A673 (cell line): ENCODE measurements at regions not wholly inside any gene's neighbourhood (a gene's known extent, or its start where the extent isn't known, plus 50 kb on each side); places are given as distances from the start of the nearest gene placed in this dataset.

ENCODE experiments used
- BruUV-seq: library from RNA; stranded (reverse); fragments of 400-500 nt; replicated peaks from 2 replicates; lab custom pipeline; 2021; lab: Mats Ljungman, UMichigan
- CTCF ChIA-PET: fragments of 300-600 bp; sonication (Branson Sonifier 250); formaldehyde crosslinking; loops from one replicate; lab custom pipeline; 2022; ENCODE audit warnings: antibody characterized with exemption; lab: Charles Lee
- POLR2A ChIA-PET: fragments of 300-600 bp; sonication (Branson Sonifier 250); formaldehyde crosslinking; loops from one replicate; lab custom pipeline; 2022; ENCODE audit warnings: antibody characterized with exemption; ENCODE audit not compliant: low non-redundant PET; lab: Charles Lee
- DNase-seq: peaks from one replicate; pipeline ENCODE4 v3.0.0-alpha.2; 2015; ENCODE audit warnings: low spot score
- H3K27ac ChIP-seq: fragments of 200-600 bp; sonication (generic); 2 replicates; pipeline ENCODE4 v1.5.1; 2016; ENCODE audit warnings: mixed run types, low read depth, mild to moderate bottlenecking, mixed read lengths, antibody characterized with exemption, low read length; ENCODE audit not compliant: poor library complexity, severe bottlenecking
- H3K27me3 ChIP-seq: fragments of 200-600 bp; sonication (generic); replicated peaks from 2 replicates; pipeline ENCODE4 v1.6.1; 2017; ENCODE audit warnings: mixed run types, low read depth, mild to moderate bottlenecking, mixed read lengths, antibody characterized with exemption, low read length; ENCODE audit not compliant: insufficient read depth, poor library complexity
- H3K36me3 ChIP-seq: fragments of 200-600 bp; sonication (generic); 2 replicates; pipeline ENCODE4 v1.6.1; 2016; ENCODE audit warnings: mixed run types, mild to moderate bottlenecking, mixed read lengths, antibody characterized with exemption, low read length; ENCODE audit not compliant: insufficient read depth, poor library complexity, severe bottlenecking
- H3K4me1 ChIP-seq: fragments of 200-600 bp; sonication (generic); 2 replicates; pipeline ENCODE4 v1.6.1; 2017; ENCODE audit warnings: mixed run types, mild to moderate bottlenecking, mixed read lengths, antibody characterized with exemption, low read length; ENCODE audit not compliant: insufficient read depth, poor library complexity, severe bottlenecking
- H3K4me3 ChIP-seq: fragments of 200-600 bp; sonication (generic); 2 replicates; pipeline ENCODE4 v1.5.1; 2016; ENCODE audit warnings: low read depth, mixed run types, mild to moderate bottlenecking, mixed read lengths, low read length; ENCODE audit not compliant: poor library complexity, severe bottlenecking
- H3K9me3 ChIP-seq: fragments of 200-600 bp; sonication (generic); 2 replicates; pipeline ENCODE4 v1.6.1; 2016; ENCODE audit warnings: mixed run types, low read depth, mild to moderate bottlenecking, mixed read lengths, antibody characterized with exemption, low read length; ENCODE audit not compliant: poor library complexity, severe bottlenecking
- CTCF ChIP-seq: fragments of 300-800, 200-600 bp; sonication (generic); conservative IDR thresholded peaks from 2 replicates; pipeline ENCODE4 v1.5.1; 2017; ENCODE audit warnings: low read depth, mild to moderate bottlenecking, antibody characterized with exemption, low read length, moderate library complexity, mixed read lengths
- EZH2 ChIP-seq: fragments of 200-600 bp; sonication (generic); IDR thresholded peaks from 2 replicates; pipeline ENCODE4 v1.6.1; 2017; ENCODE audit warnings: borderline replicate concordance, low read depth, mild to moderate bottlenecking, mixed read lengths, antibody characterized with exemption, low read length; ENCODE audit not compliant: poor library complexity, severe bottlenecking
- intact Hi-C: fragments of 100-400 bp; cut with micrococcal nuclease; formaldehyde crosslinking; loops from one replicate; pipeline ENCODE4 v1.10.0; 2022; ENCODE audit not compliant: unreplicated experiment

GRCh38 chr2:151103551-151103950, 158.1 kb downstream of the RBM43 start:
- Histone ChIP-seq H3K36me3 (no peaks in the 10 kb centered on the region), H3K4me1 (no peaks in the 10 kb centered on the region), H3K27ac (no peak overlapping the region), H3K9me3 (no peaks in the 10 kb centered on the region), H3K27me3 (no peaks in the 10 kb centered on the region), H3K4me3 (no peak overlapping the region)
- ChIA-PET CTCF (no interaction called here), POLR2A (no interaction called here)
- TF ChIP-seq CTCF, result no peak
- no peak for TF ChIP-seq EZH2
- intact Hi-C loops, result no loop called here
- no peak for DNase-seq
- BruUV-seq, result no TSS peak

- Histone ChIP-seq H3K4me3 (no peak overlapping the region), H3K4me1 (peaks cover 3% of the 10 kb centered on the region), H3K27me3 (no peaks in the 10 kb centered on the region), H3K9me3 (no peaks in the 10 kb centered on the region), H3K27ac (no peak overlapping the region), H3K36me3 (no peaks in the 10 kb centered on the region)
- TF ChIP-seq EZH2, result no peak
- ChIA-PET POLR2A (no interaction called here), CTCF (interaction anchor here (0.6 kb wide), 1 partner anchor 308 kb away, joined by 5 read pairs; no protein-coding TSS in a partner anchor)
- no peak for DNase-seq
- no TSS peak for BruUV-seq
- intact Hi-C loops, result no loop called here
These were observed 159.4 kb downstream of the RBM43 start for GRCh38 chr2:151102226-151102625.

- POLR2A ChIA-PET, result no interaction called here
- Histone ChIP-seq H3K27me3 (no peaks in the 10 kb centered on the region), H3K4me3 (no peak overlapping the region), H3K4me1 (peaks cover 8% of the 10 kb centered on the region), H3K27ac (no peak overlapping the region), H3K9me3 (no peaks in the 10 kb centered on the region), H3K36me3 (no peaks in the 10 kb centered on the region)
- BruUV-seq, result no TSS peak
- no peak for DNase-seq
- TF ChIP-seq CTCF (no peak), EZH2 (no peak)
- intact Hi-C loops, result no loop called here
- CTCF ChIA-PET, result no interaction called here
These were observed 162.8 kb downstream of the RBM43 start for GRCh38 chr2:151098841-151099240.

- intact Hi-C loops, result no loop called here
- H3K36me3 ChIP-seq, result no peaks in the 10 kb centered on the region
- no peak overlapping the region for H3K27ac ChIP-seq
- POLR2A ChIA-PET, result no interaction called here
- no peaks in the 10 kb centered on the region for H3K27me3 ChIP-seq
- CTCF ChIA-PET, result no interaction called here
- no peak for TF ChIP-seq CTCF
- TF ChIP-seq EZH2, result no peak
- no TSS peak for BruUV-seq
- H3K4me3 ChIP-seq, result no peak overlapping the region
- peaks cover 8% of the 10 kb centered on the region for H3K4me1 ChIP-seq
- H3K9me3 ChIP-seq, result no peaks in the 10 kb centered on the region
- no peak for DNase-seq
These were observed 163.8 kb downstream of the RBM43 start for GRCh38 chr2:151097895-151098294.
